GM12878 (cell line): ENCODE measurements at regions not wholly inside any gene's neighbourhood (a gene's known extent, or its start where the extent isn't known, plus 50 kb on each side); places are given as distances from the start of the nearest gene placed in this dataset.

Source experiments
- ATAC-seq: fragments of 200-7000 bp; cut with Tn5 transposase; 3 replicates; pipeline ENCODE4 v1.9.1; 2020; ENCODE audit warnings: mild to moderate bottlenecking, moderate library complexity
- BruUV-seq: library from RNA; stranded (reverse); fragments of 400-500 nt; replicated peaks from 2 replicates; lab custom pipeline; 2021; lab: Mats Ljungman, UMichigan
- CTCF ChIA-PET: fragments of 300-600 bp; sonication (Branson Sonifier 250); formaldehyde crosslinking; extraction: SDS; loops from one replicate; lab custom pipeline; 2021; ENCODE audit warnings: inconsistent platforms; lab: Yijun Ruan, JAX
- POLR2A ChIA-PET: fragments of 350-600 bp; formaldehyde crosslinking; extraction: SDS; loops from one replicate; lab custom pipeline; 2021; ENCODE audit warnings: inconsistent platforms; lab: Charles Lee
- RAD21 ChIA-PET: fragments of 300-600 bp; sonication (Branson Sonifier 250); formaldehyde crosslinking; loops from one replicate; lab custom pipeline; 2023; ENCODE audit warnings: antibody characterized with exemption; ENCODE audit not compliant: unreplicated experiment; lab: Charles Lee
- SMC1A ChIA-PET: fragments of 300-600 bp; sonication (Branson Sonifier 250); formaldehyde crosslinking; loops from one replicate; lab custom pipeline; 2023; ENCODE audit not compliant: unreplicated experiment, uncharacterized antibody; lab: Charles Lee
- DNase-seq: peaks from one replicate; pipeline ENCODE4 v3.0.0-alpha.2; 2011; ENCODE audit warnings: low read depth, low spot score
- FAIRE-seq: peaks from 3 replicates; lab custom pipeline; 2011; peaks lifted over from hg19 to GRCh38; lab: Jason Lieb, UNC
- H2AFZ ChIP-seq: 2 replicates; pipeline ENCODE4 v1.6.0; 2011; ENCODE audit warnings: low read depth, low read length, control low read depth; ENCODE audit not compliant: control insufficient read depth
- H3K27ac ChIP-seq: 2 replicates; pipeline ENCODE4 v1.5.1; 2011; ENCODE audit warnings: control low read depth; ENCODE audit not compliant: control insufficient read depth, insufficient read depth
- H3K27me3 ChIP-seq, 2 experiments: replicated peaks in 1 of 2; 2 replicates each; pipeline versions ENCODE4 v1.6.0 to v1.6.1; 2011; ENCODE audit warnings: low read length in 1 of 2; ENCODE audit not compliant: control insufficient read depth in 2 of 2, insufficient read depth in 2 of 2
- H3K36me3 ChIP-seq, 2 experiments: 2 replicates each; pipeline ENCODE4 v1.5.1; 2011; ENCODE audit warnings: low read length in 1 of 2; ENCODE audit not compliant: control insufficient read depth in 2 of 2, insufficient read depth in 2 of 2
- H3K4me1 ChIP-seq: 2 replicates; pipeline ENCODE4 v1.6.1; 2011; ENCODE audit warnings: mild to moderate bottlenecking, low read length, moderate library complexity, mixed read lengths; ENCODE audit not compliant: control insufficient read depth, insufficient read depth
- H3K4me2 ChIP-seq: 2 replicates; pipeline ENCODE4 v1.6.0; 2011; ENCODE audit warnings: control low read depth; ENCODE audit not compliant: control insufficient read depth, insufficient read depth
- H3K4me3 ChIP-seq: fragments of 200-600 bp; sonication (generic); 2 replicates; pipeline ENCODE4 v1.5.1; 2016
- H3K79me2 ChIP-seq: 2 replicates; pipeline ENCODE4 v1.6.0; 2011; ENCODE audit warnings: low read length; ENCODE audit not compliant: control insufficient read depth, insufficient read depth
- H3K9ac ChIP-seq: 2 replicates; pipeline ENCODE4 v1.8.0; 2011; ENCODE audit warnings: low read length, control low read depth, mixed read lengths; ENCODE audit not compliant: control insufficient read depth, insufficient read depth
- H3K9me3 ChIP-seq: replicated peaks from 3 replicates; pipeline ENCODE4 v1.5.1; 2011; ENCODE audit warnings: mild to moderate bottlenecking, low read length; ENCODE audit not compliant: control insufficient read depth, insufficient read depth
- H4K20me1 ChIP-seq: 2 replicates; pipeline ENCODE4 v1.6.0; 2011; ENCODE audit not compliant: control insufficient read depth, insufficient read depth
- BCL11A ChIP-seq: IDR thresholded peaks from 2 replicates; pipeline ENCODE4 v1.6.1; 2011; ENCODE audit warnings: low read depth, low read length
- KAT2A ChIP-seq: conservative IDR thresholded peaks from 2 replicates; pipeline ENCODE4 v1.6.1; 2011; ENCODE audit warnings: low read depth, low read length; ENCODE audit not compliant: control insufficient read depth
- REST ChIP-seq: IDR thresholded peaks from 2 replicates; pipeline ENCODE4 v1.6.1; 2012; ENCODE audit warnings: mild to moderate bottlenecking, low read depth, low read length
- ZNF274 ChIP-seq: IDR thresholded peaks from one replicate; pipeline ENCODE4 v1.8.0; 2011; ENCODE audit not compliant: insufficient read length, insufficient read depth
- WGBS: methylation state at CpG from one replicate; pipeline ENCODE4 v1.1.6; 2016; ENCODE audit warnings: low lambda C conversion rate; ENCODE audit not compliant: insufficient replicate concordance, insufficient coverage; ENCODE audit errors: missing lambda C conversion rate; 5-methylcytosine and 5-hydroxymethylcytosine counted together
- in situ Hi-C: fragments of 300-500 bp; cut with MboI; formaldehyde crosslinking; loops from 9 replicates; pipeline ENCODE4 v1.14.3; 2018; ENCODE audit warnings: mixed read lengths
- intact Hi-C: fragments of 100-400 bp; cut with micrococcal nuclease; formaldehyde crosslinking; loops from one replicate; pipeline ENCODE4 v1.14.2; 2022; ENCODE audit not compliant: unreplicated experiment

DNA sequence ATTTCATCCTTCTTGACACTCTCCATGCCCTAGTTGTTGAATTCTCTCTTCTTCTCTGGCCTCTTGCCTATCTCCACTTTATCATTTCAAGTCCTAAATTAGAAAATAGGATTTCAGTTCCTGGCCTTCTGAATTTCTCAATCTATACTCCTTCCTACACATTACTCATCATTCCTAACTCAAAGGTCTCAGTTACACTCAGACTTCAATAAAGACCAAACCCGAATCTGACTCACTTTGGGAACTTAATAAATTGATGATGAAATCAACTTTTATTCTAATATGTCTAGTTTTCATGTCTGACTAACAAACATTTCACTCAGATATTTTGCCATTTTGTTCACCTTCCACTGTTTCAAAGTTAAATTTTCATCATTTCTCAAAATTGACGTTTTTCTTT, 113.6 kb upstream of the TSLP start (continued):
- no peak for TF ChIP-seq KAT2A
- no peak for TF ChIP-seq ZNF274
- TF ChIP-seq BCL11A, result no peak

GRCh38 chr5:110963495-110963894, 108.0 kb upstream of the TSLP start:
- in situ Hi-C loops (no loop called here), intact Hi-C loops (no loop called here)
- no peaks in the 10 kb centered on the region for H3K79me2 ChIP-seq
- no peak overlapping the region for H2AFZ ChIP-seq
- FAIRE-seq (no peak), ATAC-seq (no peak), DNase-seq (no peak)
- SMC1A ChIA-PET, result interaction anchor here (0.6 kb wide), 1 partner anchor 11 kb away, joined by 3 read pairs; no protein-coding TSS in a partner anchor
- WGBS, result 6% methylated on average over 3 of the region's 3 CpGs
- H3K27me3 ChIP-seq, result no peaks in the 10 kb centered on the region
- TF ChIP-seq REST, result no peak
- no peak overlapping the region for H3K9ac ChIP-seq
- BruUV-seq, result no TSS peak
- no peaks in the 10 kb centered on the region for H4K20me1 ChIP-seq
- H3K27ac ChIP-seq, result no peak overlapping the region
- CTCF ChIA-PET, result interaction anchor here (0.9 kb wide), 1 partner anchor 11 kb away, joined by 4 read pairs; no protein-coding TSS in a partner anchor
- H3K4me1 ChIP-seq, result no peaks in the 10 kb centered on the region
- H3K9me3 ChIP-seq, result no peaks in the 10 kb centered on the region
- no peaks in the 10 kb centered on the region for H3K36me3 ChIP-seq
- H3K4me2 ChIP-seq, result no peak overlapping the region
- H3K4me3 ChIP-seq, result no peak overlapping the region
- RAD21 ChIA-PET, result no interaction called here
- POLR2A ChIA-PET, result no interaction called here
